Astrocyte (in vitro differentiated cells and primary cell): ENCODE measurements at regions not wholly inside any gene's neighbourhood (a gene's known extent, or its start where the extent isn't known, plus 50 kb on each side); places are given as distances from the start of the nearest gene placed in this dataset.
A peak's percentile ranks its signal among the peaks of the same experiment; 100 is the strongest.
"Not testable (repeated sequence)": the region's sequence is repeated elsewhere in the genome, so short reads cannot be mapped to it uniquely, and the experiment has no call there.

ENCODE experiments used
- DNase-seq: peaks from one replicate; pipeline ENCODE4 v3.0.0-alpha.2; 2010; ENCODE audit warnings: low read depth
- FAIRE-seq: peaks from 2 replicates; lab custom pipeline; 2011; peaks lifted over from hg19 to GRCh38; lab: Jason Lieb, UNC
- H2AFZ ChIP-seq: 2 replicates; pipeline ENCODE4 v1.6.0; 2012; ENCODE audit warnings: low read depth, low read length, inconsistent platforms
- H3K27ac ChIP-seq: 2 replicates; pipeline ENCODE4 v1.5.1; 2011; ENCODE audit warnings: low read depth, low read length, inconsistent platforms
- H3K27me3 ChIP-seq: 2 replicates; pipeline ENCODE4 v1.6.0; 2011; ENCODE audit warnings: low read length, inconsistent platforms; ENCODE audit not compliant: insufficient read depth
- H3K36me3 ChIP-seq: 2 replicates; pipeline ENCODE4 v1.5.1; 2011; ENCODE audit warnings: low read length, inconsistent platforms; ENCODE audit not compliant: insufficient read depth
- H3K4me1 ChIP-seq: 2 replicates; pipeline ENCODE4 v1.5.1; 2011; ENCODE audit warnings: low read length, inconsistent platforms; ENCODE audit not compliant: insufficient read depth
- H3K4me2 ChIP-seq: 2 replicates; pipeline ENCODE4 v1.6.0; 2012; ENCODE audit warnings: low read length, inconsistent platforms
- H3K4me3 ChIP-seq: 2 replicates; pipeline ENCODE4 v1.5.1; 2011; ENCODE audit warnings: low read depth, mild to moderate bottlenecking, low read length, inconsistent platforms; ENCODE audit not compliant: insufficient read depth
- H3K79me2 ChIP-seq: 2 replicates; pipeline ENCODE4 v1.6.0; 2012; ENCODE audit warnings: mild to moderate bottlenecking, low read length, inconsistent platforms; ENCODE audit not compliant: insufficient read depth
- H3K9ac ChIP-seq: 2 replicates; pipeline ENCODE4 v1.6.0; 2012; ENCODE audit warnings: mild to moderate bottlenecking, low read length, inconsistent platforms
- H3K9me3 ChIP-seq: 2 replicates; pipeline ENCODE4 v1.5.1; 2012; ENCODE audit warnings: low read depth, mild to moderate bottlenecking, low read length, inconsistent platforms; ENCODE audit not compliant: insufficient read depth
- H4K20me1 ChIP-seq: 2 replicates; pipeline ENCODE4 v1.6.0; 2012; ENCODE audit warnings: low read length, inconsistent platforms; ENCODE audit not compliant: insufficient read depth
- H3K27ac Mint-ChIP-seq: one replicate; pipeline ENCODE4 v1.8.0; 2021; ENCODE audit warnings: mild to moderate bottlenecking, mixed read lengths; ENCODE audit not compliant: unreplicated experiment
- H3K27me3 Mint-ChIP-seq: one replicate; pipeline ENCODE4 v1.8.0; 2021; ENCODE audit warnings: low read depth, mixed read lengths; ENCODE audit not compliant: unreplicated experiment
- H3K36me3 Mint-ChIP-seq: one replicate; pipeline ENCODE4 v1.8.0; 2021; ENCODE audit warnings: low read depth, mixed read lengths; ENCODE audit not compliant: unreplicated experiment
- H3K4me1 Mint-ChIP-seq: one replicate; pipeline ENCODE4 v1.8.0; 2021; ENCODE audit warnings: low read depth, mixed read lengths; ENCODE audit not compliant: unreplicated experiment
- H3K4me3 Mint-ChIP-seq: one replicate; pipeline ENCODE4 v1.8.0; 2021; ENCODE audit warnings: mild to moderate bottlenecking, moderate library complexity, mixed read lengths; ENCODE audit not compliant: unreplicated experiment
- H3K9me3 Mint-ChIP-seq: one replicate; pipeline ENCODE4 v1.8.0; 2021; ENCODE audit warnings: mild to moderate bottlenecking, mixed read lengths; ENCODE audit not compliant: unreplicated experiment
- EZH2 ChIP-seq: IDR thresholded peaks from 2 replicates; pipeline ENCODE4 v1.6.1; 2012; ENCODE audit warnings: mild to moderate bottlenecking, low read length, inconsistent platforms; ENCODE audit not compliant: insufficient read depth
- TF ChIP-seq, protein P1 (sequence below): IDR thresholded peaks from 2 replicates; pipeline ENCODE4 v1.5.1; 2011; ENCODE audit warnings: low read depth, mild to moderate bottlenecking, inconsistent platforms, low read length, moderate library complexity; ENCODE audit not compliant: insufficient read depth

DNA sequence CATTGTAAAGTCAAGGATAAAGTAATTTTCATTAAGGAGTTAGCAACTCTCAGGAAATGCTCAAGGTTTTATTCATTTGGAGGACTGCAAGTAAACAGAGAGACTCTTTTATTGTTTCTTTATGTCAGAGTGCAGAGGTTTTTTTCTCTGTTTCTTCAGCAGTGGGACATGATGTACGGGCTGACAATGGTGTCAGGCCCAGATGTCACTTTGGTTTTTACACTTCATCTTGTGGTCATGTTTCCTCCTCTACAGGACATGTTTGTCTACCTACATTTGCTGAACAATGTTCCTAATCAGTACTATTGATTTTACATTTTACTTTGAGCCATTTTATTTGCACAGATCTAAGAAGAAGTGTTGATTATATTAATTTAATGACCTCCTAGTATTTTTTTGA lies 72.8 kb upstream of the PARP8 start:
- H3K27me3 ChIP-seq = no peaks in the 10 kb centered on the region
- no peaks in the 10 kb centered on the region for H3K9me3 ChIP-seq
- H4K20me1 ChIP-seq = no peaks in the 10 kb centered on the region
- no peak overlapping the region for H3K4me3 Mint-ChIP-seq
- peaks cover 41% of the 10 kb centered on the region for H3K4me1 Mint-ChIP-seq
- no peaks in the 10 kb centered on the region for H3K4me1 ChIP-seq
- H3K4me3 ChIP-seq = no peak overlapping the region
- no peaks in the 10 kb centered on the region for H3K79me2 ChIP-seq
- DNase-seq (no peak), FAIRE-seq (peak; percentile 5)
- no peaks in the 10 kb centered on the region for H3K27me3 Mint-ChIP-seq
- H3K9me3 Mint-ChIP-seq = peaks cover 5% of the 10 kb centered on the region
- no peak overlapping the region for H3K4me2 ChIP-seq
- H3K27ac Mint-ChIP-seq = peak overlapping the region; percentile 16
- H3K9ac ChIP-seq = no peak overlapping the region
- no peak overlapping the region for H2AFZ ChIP-seq
- no peak for TF ChIP-seq EZH2
- TF ChIP-seq, protein P1, sequence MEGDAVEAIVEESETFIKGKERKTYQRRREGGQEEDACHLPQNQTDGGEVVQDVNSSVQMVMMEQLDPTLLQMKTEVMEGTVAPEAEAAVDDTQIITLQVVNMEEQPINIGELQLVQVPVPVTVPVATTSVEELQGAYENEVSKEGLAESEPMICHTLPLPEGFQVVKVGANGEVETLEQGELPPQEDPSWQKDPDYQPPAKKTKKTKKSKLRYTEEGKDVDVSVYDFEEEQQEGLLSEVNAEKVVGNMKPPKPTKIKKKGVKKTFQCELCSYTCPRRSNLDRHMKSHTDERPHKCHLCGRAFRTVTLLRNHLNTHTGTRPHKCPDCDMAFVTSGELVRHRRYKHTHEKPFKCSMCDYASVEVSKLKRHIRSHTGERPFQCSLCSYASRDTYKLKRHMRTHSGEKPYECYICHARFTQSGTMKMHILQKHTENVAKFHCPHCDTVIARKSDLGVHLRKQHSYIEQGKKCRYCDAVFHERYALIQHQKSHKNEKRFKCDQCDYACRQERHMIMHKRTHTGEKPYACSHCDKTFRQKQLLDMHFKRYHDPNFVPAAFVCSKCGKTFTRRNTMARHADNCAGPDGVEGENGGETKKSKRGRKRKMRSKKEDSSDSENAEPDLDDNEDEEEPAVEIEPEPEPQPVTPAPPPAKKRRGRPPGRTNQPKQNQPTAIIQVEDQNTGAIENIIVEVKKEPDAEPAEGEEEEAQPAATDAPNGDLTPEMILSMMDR = no peak
- H3K36me3 ChIP-seq = no peaks in the 10 kb centered on the region
- H3K36me3 Mint-ChIP-seq = no peaks in the 10 kb centered on the region
- no peak overlapping the region for H3K27ac ChIP-seq

DNA sequence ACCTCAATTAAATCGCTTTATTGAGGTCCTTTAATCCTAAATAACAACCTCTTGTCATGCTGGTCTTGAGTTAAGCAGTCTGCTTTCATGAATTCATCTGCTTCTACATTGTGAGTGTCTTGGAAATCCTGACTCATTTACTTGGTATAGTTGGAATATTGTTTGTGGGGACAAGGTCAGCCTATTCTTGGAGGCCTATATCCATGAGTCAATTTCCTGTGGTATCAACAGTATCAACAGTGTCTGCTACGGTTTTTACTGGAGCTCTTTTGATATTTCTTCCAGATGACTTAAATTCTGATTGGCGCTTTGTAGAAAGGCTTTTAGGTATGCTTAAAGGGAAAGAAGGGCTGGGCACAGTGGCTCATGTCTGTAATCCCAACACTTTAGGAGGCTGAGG lies 71.2 kb upstream of the PARP8 start:
- Histone ChIP-seq H3K9ac (no peak overlapping the region), H3K36me3 (no peaks in the 10 kb centered on the region), H3K4me2 (peak overlapping the region; percentile 27), H4K20me1 (no peaks in the 10 kb centered on the region), H3K79me2 (no peaks in the 10 kb centered on the region), H3K4me1 (no peaks in the 10 kb centered on the region), H3K9me3 (no peaks in the 10 kb centered on the region), H3K4me3 (no peak overlapping the region), H2AFZ (no peak overlapping the region), H3K27ac (peak overlapping the region; percentile 35), H3K27me3 (no peaks in the 10 kb centered on the region)
- FAIRE-seq (peak; percentile 98), DNase-seq (peak; percentile 89)
- no peaks in the 10 kb centered on the region for H3K27me3 Mint-ChIP-seq
- TF ChIP-seq, protein P1 = no peak
- TF ChIP-seq EZH2 = no peak
- H3K4me3 Mint-ChIP-seq = no peak overlapping the region
- peaks cover 11% of the 10 kb centered on the region for H3K9me3 Mint-ChIP-seq
- H3K27ac Mint-ChIP-seq = peak overlapping the region; percentile 96
- peaks cover 38% of the 10 kb centered on the region for H3K4me1 Mint-ChIP-seq
- H3K36me3 Mint-ChIP-seq = no peaks in the 10 kb centered on the region

DNA sequence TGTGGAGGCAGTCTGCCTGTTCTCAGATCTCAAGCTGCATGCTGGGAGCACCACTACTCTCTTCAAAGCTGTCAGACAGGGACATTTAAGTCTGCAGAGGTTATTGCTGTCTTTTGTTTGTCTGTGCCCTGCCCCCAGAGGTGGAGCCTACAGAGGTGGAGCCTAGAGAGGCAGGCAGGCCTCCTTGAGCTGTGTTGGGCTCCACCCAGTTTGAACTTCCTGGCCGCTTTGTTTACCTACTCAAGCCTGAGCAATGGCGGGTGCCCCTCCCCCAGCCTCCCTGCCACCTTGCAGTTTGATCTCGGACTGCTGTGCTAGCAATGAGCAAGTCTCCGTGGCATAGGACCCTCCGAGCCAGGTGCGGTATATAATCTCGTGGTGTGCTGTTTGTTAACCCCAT lies 64.9 kb upstream of the PARP8 start:
- DNase-seq, H3K36me3 Mint-ChIP-seq, FAIRE-seq, H3K4me2 ChIP-seq, H3K4me3 ChIP-seq, H4K20me1 ChIP-seq, H3K27ac ChIP-seq, H3K4me3 Mint-ChIP-seq, H3K9ac ChIP-seq, H3K27me3 Mint-ChIP-seq, H3K27me3 ChIP-seq, H3K9me3 ChIP-seq, H2AFZ ChIP-seq, H3K36me3 ChIP-seq, H3K27ac Mint-ChIP-seq, H3K79me2 ChIP-seq, H3K4me1 ChIP-seq, H3K4me1 Mint-ChIP-seq: not testable (repeated sequence)
- H3K9me3 Mint-ChIP-seq = peaks cover 11% of the 10 kb centered on the region
